ENCODE measurements at regions not wholly inside any gene's neighbourhood (a gene's known extent, or its start where the extent isn't known, plus 50 kb on each side); places are given as distances from the start of the nearest gene placed in this dataset.

GRCh38 chr9:113659039-113659438 lies 195.5 kb downstream of the RGS3 start:
- no peaks in the 10 kb centered on the region for H3K27me3 ChIP-seq (ENCODE audit: insufficient read depth)
- H3F3A ChIP-seq (replicated peaks; ENCODE audit: insufficient read depth) = no peaks in the 10 kb centered on the region
- no peaks in the 10 kb centered on the region for H3K79me2 ChIP-seq (ENCODE audit: insufficient read depth)
- no peak overlapping the region for H3K4me3 ChIP-seq (ENCODE audit: low read depth in 2 of 2, low read length in 1 of 2)
- peaks cover 11 to 15% of the 10 kb centered on the region in 2 experiments; a peak in 2 of 4 replicates for H3K4me1 ChIP-seq (ENCODE audit: control insufficient read depth in 1 of 2, insufficient read depth in 2 of 2, low read depth in 1 of 2, low read length in 1 of 2)
- H4K20me1 ChIP-seq (ENCODE audit: insufficient read depth) = no peaks in the 10 kb centered on the region
- ChIA-PET POLR2A (no interaction called here), CTCF (interaction anchor here (1.5 to 19.0 kb wide), 14 partner anchors 8 to 384 kb away, joined by 3 to 1335 read pairs (median 9); partner anchors contain the start of genes ALAD, C9orf43, CDC26 and POLE3)
- TF ChIP-seq NFIC (IDR thresholded peaks at IDR 0.05; ENCODE audit: borderline replicate concordance) (no peak), TCF12 (IDR thresholded peaks at IDR 0.05) (no peak)
- no peak overlapping the region for H3K4me2 ChIP-seq
- no peaks in the 10 kb centered on the region for H3K36me3 ChIP-seq (replicated peaks in 1 of 2; ENCODE audit: control insufficient read depth in 1 of 2, insufficient read depth in 2 of 2, low read length in 1 of 2)
- no peaks in the 10 kb centered on the region for H3K9me2 ChIP-seq
- no peak overlapping the region for H3K9ac ChIP-seq
- no peak for DNase-seq
- H3K27ac ChIP-seq (ENCODE audit: low read depth in 2 of 2, low read length in 1 of 2) = no peak overlapping the region
- WGBS (ENCODE audit: low lambda C conversion rate) = 92% methylated on average over 3 of the region's 3 CpGs
- no peaks in the 10 kb centered on the region for H3K9me3 ChIP-seq
- no peak overlapping the region for H2AFZ ChIP-seq (ENCODE audit: low read depth)

GRCh38 chr9:113659740-113660139 lies 196.2 kb downstream of the RGS3 start:
- no peak for TF ChIP-seq REST (IDR thresholded peaks at IDR 0.05; ENCODE audit: low read depth, low read length)
- no peak for TF ChIP-seq RXRA (IDR thresholded peaks at IDR 0.05; ENCODE audit: borderline replicate concordance, low read depth)
- no peak for TF ChIP-seq TEAD4 (IDR thresholded peaks at IDR 0.05; ENCODE audit: borderline replicate concordance, insufficient read depth)
- TF ChIP-seq IRF3 (IDR thresholded peaks at IDR 0.05; ENCODE audit: low read depth, low read length) = no peak
- no peak for TF ChIP-seq NFIC (IDR thresholded peaks at IDR 0.05; ENCODE audit: borderline replicate concordance)
- no peak for TF ChIP-seq NRF1 (IDR thresholded peaks at IDR 0.05; ENCODE audit: low read depth, low read length)
- TF ChIP-seq RFX5 (IDR thresholded peaks at IDR 0.05; ENCODE audit: low read length) = no peak
- no peak for TF ChIP-seq EP300 (IDR thresholded peaks at IDR 0.05; ENCODE audit: borderline replicate concordance in 1 of 2, low read depth in 1 of 2, low read length in 1 of 2)
- no peak for TF ChIP-seq SMC3 (IDR thresholded peaks at IDR 0.05; ENCODE audit: low read depth, low read length)
- no peak for TF ChIP-seq FOXJ3 (CRISPR knock-in tag; IDR thresholded peaks at IDR 0.05)
- no peak for TF ChIP-seq POLR2AphosphoS5 (IDR thresholded peaks at IDR 0.05; ENCODE audit: low read depth, low read length)
- TF ChIP-seq SIN3A (IDR thresholded peaks at IDR 0.05; ENCODE audit: borderline replicate concordance, low read depth, low read length) = no peak
- no peak for TF ChIP-seq CTCF (IDR thresholded peaks at IDR 0.05)
- TF ChIP-seq GABPA (IDR thresholded peaks at IDR 0.05; ENCODE audit: low read depth) = no peak
- ChIA-PET CTCF (interaction anchor here (14.0 to 19.0 kb wide), 2 partner anchors 61 to 212 kb away, joined by 191 to 1335 read pairs; no protein-coding TSS in a partner anchor), POLR2A (no interaction called here)
- Histone ChIP-seq H3K4me2 (no peak overlapping the region), H3K4me3 (ENCODE audit: low read depth in 2 of 2, low read length in 1 of 2) (no peak overlapping the region), H3K27me3 (ENCODE audit: insufficient read depth) (no peaks in the 10 kb centered on the region), H3K79me2 (ENCODE audit: insufficient read depth) (no peaks in the 10 kb centered on the region), H3K9me2 (no peaks in the 10 kb centered on the region), H3K27ac (ENCODE audit: low read depth in 2 of 2, low read length in 1 of 2) (no peak overlapping the region), H3K36me3 (replicated peaks in 1 of 2; ENCODE audit: control insufficient read depth in 1 of 2, insufficient read depth in 2 of 2, low read length in 1 of 2) (no peaks in the 10 kb centered on the region), H3K4me1 (ENCODE audit: control insufficient read depth in 1 of 2, insufficient read depth in 2 of 2, low read depth in 1 of 2, low read length in 1 of 2) (peaks cover 9 to 10% of the 10 kb centered on the region in 2 experiments; a peak in 2 of 4 replicates), H3K9ac (no peak overlapping the region), H3F3A (replicated peaks; ENCODE audit: insufficient read depth) (no peaks in the 10 kb centered on the region), H3K9me3 (no peaks in the 10 kb centered on the region), H2AFZ (ENCODE audit: low read depth) (no peak overlapping the region), H4K20me1 (ENCODE audit: insufficient read depth) (no peaks in the 10 kb centered on the region)
- DNase-seq = no peak
- 61% methylated on average over 2 of the region's 3 CpGs for WGBS (ENCODE audit: low lambda C conversion rate)
